22Rv1 (cell line): ENCODE measurements at regions not wholly inside any gene's neighbourhood (a gene's known extent, or its start where the extent isn't known, plus 50 kb on each side); places are given as distances from the start of the nearest gene placed in this dataset.

Experiments used
- H3K27ac ChIP-seq: fragments of 450-650 bp; 2 replicates; pipeline ENCODE4 v1.5.1; 2017
- CTCF ChIP-seq: fragments of 450-650 bp; IDR thresholded peaks from 2 replicates; pipeline ENCODE4 v1.5.1; 2017; ENCODE audit warnings: mild to moderate bottlenecking
- ZFX ChIP-seq: fragments of 450-650 bp; IDR thresholded peaks from 2 replicates; pipeline ENCODE4 v1.6.1; 2017; ENCODE audit warnings: antibody characterized with exemption, borderline replicate concordance

- H3K27ac ChIP-seq, result no peak overlapping the region
- no peak for TF ChIP-seq CTCF
- no peak for TF ChIP-seq ZFX
Measured at GRCh38 chr4:22202975-22203710, 254.6 kb upstream of the KCNIP4 start.

GRCh38 chr4:22202246-22202974, 253.8 kb upstream of the KCNIP4 start:
- no peak for TF ChIP-seq CTCF
- no peak for TF ChIP-seq ZFX
- H3K27ac ChIP-seq, result no peak overlapping the region

- no peak overlapping the region for H3K27ac ChIP-seq
- TF ChIP-seq ZFX, result no peak
- TF ChIP-seq CTCF, result no peak
Measured at GRCh38 chr4:22201256-22201655, 252.7 kb upstream of the KCNIP4 start.

GRCh38 chr4:22196551-22196950, 248.0 kb upstream of the KCNIP4 start:
- TF ChIP-seq ZFX (no peak), CTCF (no peak)
- no peak overlapping the region for H3K27ac ChIP-seq

DNA sequence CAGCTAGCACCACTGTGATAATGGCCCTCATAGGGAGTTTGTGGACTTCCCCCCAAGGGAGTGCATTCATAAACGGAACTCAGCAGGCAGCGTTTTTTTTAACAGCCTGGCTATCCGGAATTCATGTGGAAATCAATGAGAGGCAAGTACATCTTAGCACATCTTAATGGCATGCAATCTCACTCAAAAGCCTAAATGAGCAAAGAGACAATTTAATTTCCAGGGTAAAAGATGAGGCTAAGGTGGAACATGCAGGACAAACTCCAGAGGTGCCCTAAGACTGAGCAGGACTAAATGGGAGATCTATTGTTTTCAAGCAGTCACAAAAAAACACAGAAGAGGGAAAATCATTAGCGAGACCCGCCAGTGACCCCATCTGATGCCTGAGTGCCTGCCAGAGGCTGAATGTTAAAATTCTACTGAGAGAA, 243.5 kb upstream of the KCNIP4 start:
- no peak overlapping the region for H3K27ac ChIP-seq
- TF ChIP-seq CTCF, result no peak
- no peak for TF ChIP-seq ZFX

GRCh38 chr4:22191565-22191964, 243.0 kb upstream of the KCNIP4 start:
- no peak overlapping the region for H3K27ac ChIP-seq
- TF ChIP-seq ZFX (no peak), CTCF (no peak)

DNA sequence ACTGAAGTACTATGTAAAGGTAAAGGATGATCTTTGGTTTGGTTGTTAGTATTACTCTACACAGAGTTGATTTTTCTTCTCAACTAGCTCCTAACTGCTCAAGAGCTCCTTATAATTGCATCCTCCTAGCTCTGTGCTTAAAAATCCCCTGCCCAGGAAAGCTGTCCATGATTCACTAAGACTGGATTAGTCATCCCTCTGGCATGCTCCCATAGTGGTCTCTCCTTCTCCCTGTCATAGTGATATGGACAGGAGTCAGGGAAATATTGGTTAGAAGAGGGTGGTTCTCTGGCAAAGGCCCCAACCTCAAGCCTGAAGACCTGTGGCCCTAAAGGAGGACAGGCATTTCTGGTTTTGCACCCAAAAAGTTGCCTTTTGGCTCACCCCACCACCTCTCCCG, 242.3 kb upstream of the KCNIP4 start:
- H3K27ac ChIP-seq, result no peak overlapping the region
- no peak for TF ChIP-seq ZFX
- TF ChIP-seq CTCF, result no peak
